Hippocampal formation (tissue), 2 donors: ENCODE measurements at regions not wholly inside any gene's neighbourhood (a gene's known extent, or its start where the extent isn't known, plus 50 kb on each side); places are given as distances from the start of the nearest gene placed in this dataset.

ENCODE experiments used
- DNase-seq, 2 donors: peaks; one replicate each; lab custom pipeline; 2025; lab: John Stamatoyannopoulos, UW

- no peak for DNase-seq
Measured at GRCh38 chr4:125688841-125689240, 374.1 kb downstream of the FAT4 start.

GRCh38 chr4:125689805-125690204 is 375.1 kb downstream of the FAT4 start:
- DNase-seq, result no peak

- no peak for DNase-seq
Measured at GRCh38 chr4:125693228-125693627, 378.5 kb downstream of the FAT4 start.

GRCh38 chr4:125702406-125702805 is 387.7 kb downstream of the FAT4 start:
- DNase-seq, result no peak

- no peak for DNase-seq
Measured at GRCh38 chr4:125703443-125703842, 388.7 kb downstream of the FAT4 start.

- DNase-seq, result no peak
Measured at GRCh38 chr4:125704726-125705125, 390.0 kb downstream of the FAT4 start.

- DNase-seq, result no peak
Measured at GRCh38 chr4:125705681-125706080, 390.9 kb downstream of the FAT4 start.

GRCh38 chr4:125707397-125707796 is 392.6 kb downstream of the FAT4 start:
- DNase-seq, result no peak

- DNase-seq, result no peak
Measured at GRCh38 chr4:125710766-125711165, 396.0 kb downstream of the FAT4 start.

- no peak for DNase-seq
Measured at GRCh38 chr4:125714049-125714448, 399.3 kb downstream of the FAT4 start.

- no peak for DNase-seq
Measured at GRCh38 chr4:125714845-125715244, 400.1 kb downstream of the FAT4 start.

- no peak for DNase-seq
Measured at GRCh38 chr4:125719987-125720386, 405.2 kb downstream of the FAT4 start.

GRCh38 chr4:125722009-125722408 is 407.3 kb downstream of the FAT4 start:
- no peak for DNase-seq

GRCh38 chr4:125725957-125726525 is 411.3 kb downstream of the FAT4 start:
- DNase-seq, result no peak

- no peak for DNase-seq
Measured at GRCh38 chr4:125727931-125728330, 413.2 kb downstream of the FAT4 start.

- no peak for DNase-seq
Measured at GRCh38 chr4:125728568-125728967, 413.8 kb downstream of the FAT4 start.

- DNase-seq, result no peak
Measured at GRCh38 chr4:125729171-125729570, 414.4 kb downstream of the FAT4 start.

- DNase-seq, result no peak
Measured at GRCh38 chr4:125732632-125733031, 417.9 kb downstream of the FAT4 start.

- no peak for DNase-seq
Measured at GRCh38 chr4:125734504-125734903, 419.7 kb downstream of the FAT4 start.

- no peak for DNase-seq
Measured at GRCh38 chr4:125735102-125735501, 420.3 kb downstream of the FAT4 start.

GRCh38 chr4:125736057-125736456 is 421.3 kb downstream of the FAT4 start:
- no peak for DNase-seq

- DNase-seq, result no peak
Measured at GRCh38 chr4:125739760-125740159, 425.0 kb downstream of the FAT4 start.

GRCh38 chr4:125741825-125742452 is 427.2 kb downstream of the FAT4 start:
- DNase-seq, result no peak

GRCh38 chr4:125744891-125745364 is 430.2 kb downstream of the FAT4 start:
- DNase-seq, result no peak
